B cell (primary cell): ENCODE measurements at regions not wholly inside any gene's neighbourhood (a gene's known extent, or its start where the extent isn't known, plus 50 kb on each side); places are given as distances from the start of the nearest gene placed in this dataset.

ENCODE experiments used
- EZH2 ChIP-seq: IDR thresholded peaks from 2 replicates; pipeline ENCODE4 v1.6.1; 2012; ENCODE audit warnings: borderline replicate concordance, low read depth, mild to moderate bottlenecking, moderate library complexity, low read length; ENCODE audit not compliant: insufficient read depth, poor library complexity, severe bottlenecking
- TF ChIP-seq, protein P1 (sequence below): fragments of 200-600 bp; IDR thresholded peaks from one replicate; pipeline ENCODE4 v1.8.0; 2022; ENCODE audit warnings: antibody characterized with exemption, mild to moderate bottlenecking

DNA sequence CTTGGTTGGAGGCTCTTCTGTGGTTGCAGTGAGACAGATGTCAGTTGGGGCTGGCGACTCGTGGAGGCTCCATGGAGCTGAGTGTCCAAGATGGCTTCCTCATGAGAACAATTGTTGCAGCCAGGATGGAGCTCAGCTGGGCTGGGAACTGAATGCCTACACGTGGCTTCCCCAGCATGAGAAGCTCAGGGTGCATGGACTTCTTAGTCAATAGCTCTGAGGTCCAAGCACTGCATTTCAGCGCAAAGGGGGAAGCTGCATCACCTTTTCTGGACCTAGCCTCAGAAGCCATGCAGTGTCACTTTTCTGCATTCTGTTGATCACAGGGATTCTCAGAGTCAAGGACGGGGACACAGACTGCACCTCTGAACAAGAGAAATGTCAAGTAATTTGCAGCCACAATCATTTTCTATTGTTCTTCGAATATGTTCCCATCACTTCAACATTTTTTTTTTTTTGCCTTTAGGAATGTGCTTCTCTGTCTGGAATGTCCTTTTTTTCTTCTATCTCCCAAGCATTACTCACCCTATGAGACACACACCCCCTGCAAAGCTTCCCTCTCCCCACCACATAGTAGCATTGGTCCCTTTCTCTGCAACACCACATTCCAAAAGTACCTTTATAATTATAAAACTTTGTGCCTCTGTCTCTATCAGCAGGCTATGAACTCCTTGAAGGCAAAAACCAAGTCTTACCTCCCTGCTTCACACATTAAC is 57.5 kb upstream of the STK32A start:
- TF ChIP-seq, protein P1, sequence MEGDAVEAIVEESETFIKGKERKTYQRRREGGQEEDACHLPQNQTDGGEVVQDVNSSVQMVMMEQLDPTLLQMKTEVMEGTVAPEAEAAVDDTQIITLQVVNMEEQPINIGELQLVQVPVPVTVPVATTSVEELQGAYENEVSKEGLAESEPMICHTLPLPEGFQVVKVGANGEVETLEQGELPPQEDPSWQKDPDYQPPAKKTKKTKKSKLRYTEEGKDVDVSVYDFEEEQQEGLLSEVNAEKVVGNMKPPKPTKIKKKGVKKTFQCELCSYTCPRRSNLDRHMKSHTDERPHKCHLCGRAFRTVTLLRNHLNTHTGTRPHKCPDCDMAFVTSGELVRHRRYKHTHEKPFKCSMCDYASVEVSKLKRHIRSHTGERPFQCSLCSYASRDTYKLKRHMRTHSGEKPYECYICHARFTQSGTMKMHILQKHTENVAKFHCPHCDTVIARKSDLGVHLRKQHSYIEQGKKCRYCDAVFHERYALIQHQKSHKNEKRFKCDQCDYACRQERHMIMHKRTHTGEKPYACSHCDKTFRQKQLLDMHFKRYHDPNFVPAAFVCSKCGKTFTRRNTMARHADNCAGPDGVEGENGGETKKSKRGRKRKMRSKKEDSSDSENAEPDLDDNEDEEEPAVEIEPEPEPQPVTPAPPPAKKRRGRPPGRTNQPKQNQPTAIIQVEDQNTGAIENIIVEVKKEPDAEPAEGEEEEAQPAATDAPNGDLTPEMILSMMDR: no peak
- no peak for TF ChIP-seq EZH2
